ENCODE measurements at regions not wholly inside any gene's neighbourhood (a gene's known extent, or its start where the extent isn't known, plus 50 kb on each side); places are given as distances from the start of the nearest gene placed in this dataset.

GRCh38 chr6:53412751-53413150 lies 64.0 kb upstream of the ELOVL5 start:
- no peak for DNase-seq

DNA sequence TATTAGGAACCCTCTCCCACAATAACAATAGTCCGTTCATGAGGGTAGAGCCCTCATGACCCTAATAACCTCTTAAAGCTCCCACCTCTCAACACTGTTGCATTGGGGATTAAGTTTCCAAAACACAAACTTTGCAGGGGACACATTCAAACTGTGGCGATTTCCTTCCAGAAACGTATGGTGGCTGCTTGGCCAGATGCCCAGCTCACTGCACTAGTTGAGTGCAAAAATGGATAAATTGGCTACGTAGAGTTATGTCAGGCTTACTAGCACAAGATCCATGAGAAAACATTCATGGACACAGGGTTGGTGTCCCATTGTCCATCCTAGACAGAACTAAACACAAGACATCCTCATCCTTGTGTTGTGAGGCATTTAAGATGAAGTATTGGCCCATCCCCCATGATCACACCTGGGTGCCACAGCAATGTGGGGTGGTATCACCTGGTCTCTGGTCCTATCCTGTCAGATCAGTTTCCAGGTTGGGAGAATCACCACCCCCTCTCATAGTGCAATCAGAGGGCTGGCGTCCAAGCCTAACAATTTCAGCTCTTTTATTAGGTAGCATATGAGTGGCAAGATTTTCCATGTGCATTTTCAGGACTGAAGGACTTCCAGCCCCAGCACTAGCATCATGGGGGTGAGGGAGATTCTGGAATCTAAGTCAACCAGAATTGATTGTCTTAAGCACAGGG lies 63.4 kb upstream of the ELOVL5 start:
- no peak for DNase-seq

- no peak for DNase-seq
These were observed 62.7 kb upstream of the ELOVL5 start for GRCh38 chr6:53411451-53411850.

DNA sequence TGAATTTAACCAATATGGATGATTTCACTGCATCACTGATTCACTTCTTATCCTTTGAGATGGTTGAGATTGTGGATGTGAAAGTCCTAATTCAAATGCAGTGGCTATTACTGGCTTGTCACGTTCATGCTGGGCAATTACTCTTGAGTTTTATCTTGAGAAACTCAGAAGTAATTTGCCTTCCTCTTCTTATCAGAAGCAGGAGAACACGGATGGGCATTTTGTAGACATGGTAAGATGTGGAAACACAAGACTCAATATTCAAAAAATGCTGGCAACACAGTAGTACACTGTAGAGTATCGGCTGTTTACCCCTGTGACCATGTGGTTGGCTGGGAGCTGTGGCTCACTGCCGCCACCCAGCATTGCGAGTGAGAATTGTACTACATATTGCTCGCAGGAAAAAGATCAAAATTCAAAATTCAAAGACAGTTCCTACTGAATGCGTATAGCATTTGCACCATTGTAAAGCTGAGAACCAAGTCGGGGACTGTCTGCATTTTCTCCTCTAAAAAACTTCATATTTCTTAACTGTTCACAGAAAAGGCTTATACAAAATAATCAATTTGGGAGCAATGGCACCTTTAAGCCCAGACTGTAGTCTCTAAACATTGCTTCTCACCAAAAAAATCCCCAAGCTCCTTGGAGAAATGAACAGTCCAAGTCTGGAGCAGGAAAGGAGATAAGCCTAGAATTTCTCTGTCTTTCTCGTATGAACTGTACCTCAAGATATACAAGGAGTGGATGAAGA lies 61.9 kb upstream of the ELOVL5 start:
- peak; percentile 22 for DNase-seq

DNA sequence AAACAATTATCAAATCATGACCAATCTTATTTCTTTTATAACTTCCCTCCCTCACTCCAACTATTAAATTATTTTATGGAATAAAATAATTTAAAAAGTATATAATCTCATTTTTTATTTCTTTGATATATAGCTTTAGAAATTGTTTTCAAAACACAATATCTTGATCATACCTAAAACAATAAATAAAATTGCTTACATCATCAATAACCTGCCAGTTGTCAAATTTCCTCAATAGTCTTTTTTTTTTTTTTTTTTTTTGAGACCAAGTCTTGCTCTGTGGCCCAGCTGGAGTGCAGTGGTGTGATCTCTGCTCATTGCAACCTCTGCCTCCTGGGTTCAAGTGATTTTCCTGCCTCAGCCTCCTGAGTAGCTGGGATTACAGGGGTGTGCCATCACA lies 60.1 kb upstream of the ELOVL5 start:
- DNase-seq = no peak

DNA sequence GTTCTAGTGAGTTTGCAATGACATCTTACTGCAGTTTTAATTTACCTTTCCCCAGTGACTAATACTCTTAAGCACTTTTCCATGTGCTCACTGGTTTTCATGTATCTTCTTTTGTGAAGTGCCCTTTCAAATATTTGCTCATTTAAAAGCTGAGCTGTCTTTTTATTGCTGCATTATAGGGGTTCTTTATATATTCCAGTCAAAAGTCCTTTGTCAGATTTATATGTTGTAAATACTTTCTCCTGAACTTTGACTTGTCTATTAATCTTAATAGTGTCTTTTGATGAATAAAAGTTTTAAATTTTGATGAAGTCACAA lies 50.2 kb upstream of the ELOVL5 start:
- no peak for DNase-seq

DNA sequence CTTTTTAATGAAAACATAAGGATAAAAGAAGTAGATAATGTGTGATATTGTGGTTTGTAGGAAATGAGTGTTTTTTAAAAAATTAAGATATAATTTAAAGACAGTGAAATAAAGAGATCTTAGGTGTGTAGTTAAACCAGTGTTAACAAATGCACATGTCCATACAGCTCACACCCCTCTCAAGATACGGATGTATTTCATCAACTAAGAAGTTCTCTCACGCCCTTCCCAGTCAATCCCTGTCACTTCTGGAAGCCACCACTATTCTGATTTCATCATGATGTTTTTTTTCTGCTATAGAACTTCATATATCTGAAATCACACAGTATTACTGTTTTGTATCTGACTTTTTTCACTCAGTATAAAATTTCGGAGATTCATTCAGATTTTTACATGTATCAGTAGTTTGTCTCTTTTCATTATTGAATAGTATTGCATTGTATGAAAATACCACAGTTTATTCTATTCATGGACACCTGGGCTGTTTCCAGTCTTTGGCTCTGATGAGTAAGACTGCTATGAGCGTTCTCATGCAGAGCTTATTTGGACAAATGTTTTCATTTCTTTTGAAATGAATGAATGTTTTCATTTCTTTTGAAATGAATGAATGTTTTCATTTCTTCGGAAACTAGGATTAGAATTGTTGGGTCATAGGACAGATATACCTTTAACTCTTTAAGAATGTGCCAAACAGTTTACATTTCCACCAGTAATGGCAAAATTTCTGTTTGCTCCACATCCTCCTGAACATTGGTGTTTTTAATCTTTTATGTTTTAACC lies 49.7 kb upstream of the ELOVL5 start:
- DNase-seq = no peak

Data from femur (tissue), 1 donor.